Spleen (tissue), 7 donors: ENCODE measurements at regions not wholly inside any gene's neighbourhood (a gene's known extent, or its start where the extent isn't known, plus 50 kb on each side); places are given as distances from the start of the nearest gene placed in this dataset.

ENCODE experiments used
- POLR2AphosphoS5 ChIP-seq, 3 donors: sonication (generic); formaldehyde crosslinking; IDR thresholded peaks; one replicate each; pipeline ENCODE4 v1.5.1; 2017; ENCODE audit warnings: antibody characterized with exemption in 3 of 3
- TF ChIP-seq, protein P1 (sequence below), 11 experiments: fragments of 200-600 bp in 7 of 11; fragments of 450-650 bp in 4 of 11; sonication (generic) in 4 of 11; IDR thresholded peaks in 8 of 11; conservative IDR thresholded peaks in 3 of 11; 1 replicate in 7 of 11; 2 replicates in 4 of 11; pipeline versions ENCODE4 v1.4.0 to v1.8.0; 2016 to 2021; ENCODE audit warnings: antibody characterized with exemption in 11 of 11, inconsistent platforms in 4 of 11, mild to moderate bottlenecking in 1 of 11
- donor health status: DM: no; HTN: no; CAD: no; lungs with moderate emphysema.
- donor health status: DM: no; HTN: no; CAD: no.
- donor health status: DM: no; HTN: no; CAD: no.

DNA sequence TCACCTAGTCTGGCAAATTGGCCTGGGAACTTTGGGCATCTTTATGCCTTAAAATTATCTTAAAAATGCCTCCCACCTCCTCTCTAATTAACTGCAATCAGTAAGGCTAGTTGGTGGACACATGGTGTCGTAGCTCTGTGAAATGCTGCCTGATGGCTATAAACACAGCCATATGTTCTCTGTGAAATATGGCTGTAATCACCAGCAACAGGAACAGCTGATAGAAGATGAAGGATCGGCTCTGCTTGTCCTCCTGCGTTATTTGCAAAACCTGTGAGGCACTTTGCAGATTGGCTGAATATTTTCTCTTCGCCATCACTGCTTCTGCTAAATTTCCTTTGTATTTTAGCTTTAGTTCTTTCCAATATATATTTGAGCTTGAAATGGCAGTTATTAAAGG lies 419.6 kb downstream of the RWDD3 start:
- TF ChIP-seq, protein P1, sequence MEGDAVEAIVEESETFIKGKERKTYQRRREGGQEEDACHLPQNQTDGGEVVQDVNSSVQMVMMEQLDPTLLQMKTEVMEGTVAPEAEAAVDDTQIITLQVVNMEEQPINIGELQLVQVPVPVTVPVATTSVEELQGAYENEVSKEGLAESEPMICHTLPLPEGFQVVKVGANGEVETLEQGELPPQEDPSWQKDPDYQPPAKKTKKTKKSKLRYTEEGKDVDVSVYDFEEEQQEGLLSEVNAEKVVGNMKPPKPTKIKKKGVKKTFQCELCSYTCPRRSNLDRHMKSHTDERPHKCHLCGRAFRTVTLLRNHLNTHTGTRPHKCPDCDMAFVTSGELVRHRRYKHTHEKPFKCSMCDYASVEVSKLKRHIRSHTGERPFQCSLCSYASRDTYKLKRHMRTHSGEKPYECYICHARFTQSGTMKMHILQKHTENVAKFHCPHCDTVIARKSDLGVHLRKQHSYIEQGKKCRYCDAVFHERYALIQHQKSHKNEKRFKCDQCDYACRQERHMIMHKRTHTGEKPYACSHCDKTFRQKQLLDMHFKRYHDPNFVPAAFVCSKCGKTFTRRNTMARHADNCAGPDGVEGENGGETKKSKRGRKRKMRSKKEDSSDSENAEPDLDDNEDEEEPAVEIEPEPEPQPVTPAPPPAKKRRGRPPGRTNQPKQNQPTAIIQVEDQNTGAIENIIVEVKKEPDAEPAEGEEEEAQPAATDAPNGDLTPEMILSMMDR (IDR thresholded peaks at IDR 0.05 in 8 of 11, conservative IDR thresholded peaks at IDR 0.05 in 3 of 11), result no peak
- no peak for TF ChIP-seq POLR2AphosphoS5 (IDR thresholded peaks at IDR 0.05)
